Neural progenitor cell (in vitro differentiated cells): ENCODE measurements at regions not wholly inside any gene's neighbourhood (a gene's known extent, or its start where the extent isn't known, plus 50 kb on each side); places are given as distances from the start of the nearest gene placed in this dataset.

Experiments used
- CTCF ChIP-seq: fragments of 200-600 bp; sonication (generic); IDR thresholded peaks from 2 replicates; pipeline ENCODE4 v1.5.1; 2017; ENCODE audit warnings: antibody characterized with exemption, mild to moderate bottlenecking
- EZH2 ChIP-seq: fragments of 200-600 bp; sonication (generic); IDR thresholded peaks from 2 replicates; pipeline ENCODE4 v1.6.1; 2017; ENCODE audit warnings: antibody characterized with exemption, mild to moderate bottlenecking, moderate library complexity
- EZH2phosphoT487 ChIP-seq: fragments of 200-600 bp; sonication (generic); IDR thresholded peaks from 2 replicates; pipeline ENCODE4 v1.6.1; 2017; ENCODE audit warnings: antibody characterized with exemption

GRCh38 chr6:15826814-15827318, 164.0 kb upstream of the DTNBP1 start:
- TF ChIP-seq EZH2phosphoT487 (no peak), CTCF (no peak), EZH2 (no peak)
